Thyroid gland (tissue), 4 donors: ENCODE measurements at regions not wholly inside any gene's neighbourhood (a gene's known extent, or its start where the extent isn't known, plus 50 kb on each side); places are given as distances from the start of the nearest gene placed in this dataset.

Experiments
- DNase-seq, 2 donors: peaks; one replicate each; pipeline ENCODE4 v3.0.0-alpha.2; 2019
- H3K27ac ChIP-seq, 3 donors: fragments of 200-600 bp; sonication (generic); 1 replicate in 2 of 3; 2 replicates in 1 of 3; pipeline ENCODE4 v1.5.1; 2016 to 2019; ENCODE audit warnings: mild to moderate bottlenecking in 1 of 3, moderate library complexity in 1 of 3
- H3K27me3 ChIP-seq: fragments of 200-600 bp; sonication (generic); one replicate; pipeline ENCODE4 v1.5.1; 2019
- H3K36me3 ChIP-seq, 2 donors: fragments of 200-600 bp; sonication (generic); one replicate each; pipeline ENCODE4 v1.5.1; 2016 to 2019
- H3K4me1 ChIP-seq, 2 donors: fragments of 200-600 bp; sonication (generic); one replicate each; pipeline ENCODE4 v1.5.1; 2017 to 2019
- H3K4me3 ChIP-seq, 3 donors: fragments of 200-600 bp; sonication (generic); replicated peaks in 1 of 3; 1 replicate in 2 of 3; 2 replicates in 1 of 3; pipeline ENCODE4 v1.5.1; 2016; ENCODE audit warnings: mild to moderate bottlenecking in 1 of 3
- H3K9me3 ChIP-seq: fragments of 200-600 bp; sonication (generic); one replicate; pipeline ENCODE4 v1.5.1; 2017
- CTCF ChIP-seq, 6 experiments: fragments of 200-600 bp in 3 of 6; fragments of 450-650 bp in 3 of 6; sonication (generic) in 3 of 6; IDR thresholded peaks; one replicate each; pipeline ENCODE4 v1.5.1; 2016 to 2019; ENCODE audit warnings: antibody characterized with exemption in 6 of 6, mild to moderate bottlenecking in 2 of 6, inconsistent platforms in 1 of 6, moderate library complexity in 1 of 6
- POLR2A ChIP-seq, 2 donors: fragments of 450-650 bp; IDR thresholded peaks; one replicate each; pipeline ENCODE4 v1.6.1; 2017; ENCODE audit warnings: antibody characterized with exemption in 2 of 2, mild to moderate bottlenecking in 2 of 2, moderate library complexity in 1 of 2
- WGBS, 2 donors: methylation state at CpG; one replicate each; pipeline ENCODE4 v1.1.5; 2017; 5-methylcytosine and 5-hydroxymethylcytosine counted together
- intact Hi-C: fragments of 100-400 bp; cut with DNase I; formaldehyde crosslinking; loops from one replicate; pipeline ENCODE4 v1.15.1; 2023

- Histone ChIP-seq H3K36me3 (no peaks in the 10 kb centered on the region), H3K9me3 (no peaks in the 10 kb centered on the region), H3K27me3 (no peaks in the 10 kb centered on the region), H3K4me3 (no peak overlapping the region), H3K27ac (no peak overlapping the region), H3K4me1 (no peaks in the 10 kb centered on the region)
- TF ChIP-seq POLR2A (IDR thresholded peaks at IDR 0.05) (no peak), CTCF (IDR thresholded peaks at IDR 0.05) (no peak)
- intact Hi-C loops, result no loop called here
- 83 to 92% methylated on average over 4 of the region's 4 CpGs for WGBS, 2 donors
- no peak for DNase-seq
These were observed 449.1 kb upstream of the SOX5 start for GRCh38 chr12:24398605-24399004.

GRCh38 chr12:24396224-24396623 is 446.8 kb upstream of the SOX5 start:
- Histone ChIP-seq H3K36me3 (no peaks in the 10 kb centered on the region), H3K4me3 (no peak overlapping the region), H3K27me3 (no peaks in the 10 kb centered on the region), H3K4me1 (no peaks in the 10 kb centered on the region), H3K27ac (no peak overlapping the region), H3K9me3 (no peaks in the 10 kb centered on the region)
- intact Hi-C loops, result no loop called here
- TF ChIP-seq CTCF (IDR thresholded peaks at IDR 0.05) (no peak), POLR2A (IDR thresholded peaks at IDR 0.05) (no peak)
- WGBS, 2 donors, result 52 to 54% methylated on average over 11 of the region's 11 CpGs
- DNase-seq, result no peak

- Histone ChIP-seq H3K27me3 (no peaks in the 10 kb centered on the region), H3K27ac (no peak overlapping the region), H3K36me3 (no peaks in the 10 kb centered on the region), H3K9me3 (no peaks in the 10 kb centered on the region), H3K4me1 (no peaks in the 10 kb centered on the region), H3K4me3 (no peak overlapping the region)
- no peak for DNase-seq
- TF ChIP-seq CTCF (IDR thresholded peaks at IDR 0.05), result no peak
- TF ChIP-seq POLR2A (IDR thresholded peaks at IDR 0.05), result no peak
- intact Hi-C loops, result no loop called here
- 81 to 93% methylated on average over 3 of the region's 3 CpGs for WGBS, 2 donors
These were observed 444.8 kb upstream of the SOX5 start for GRCh38 chr12:24394246-24394645.

GRCh38 chr12:24393071-24393470 is 443.6 kb upstream of the SOX5 start:
- TF ChIP-seq POLR2A (IDR thresholded peaks at IDR 0.05), result no peak
- TF ChIP-seq CTCF (IDR thresholded peaks at IDR 0.05), result no peak
- Histone ChIP-seq H3K9me3 (no peaks in the 10 kb centered on the region), H3K27me3 (no peaks in the 10 kb centered on the region), H3K4me1 (no peaks in the 10 kb centered on the region), H3K27ac (no peak overlapping the region), H3K36me3 (no peaks in the 10 kb centered on the region), H3K4me3 (no peak overlapping the region)
- WGBS, 2 donors, result 90% methylated on average over 2 of the region's 2 CpGs
- no peak for DNase-seq
- intact Hi-C loops, result no loop called here

GRCh38 chr12:24389394-24389793 is 439.9 kb upstream of the SOX5 start:
- no peak for DNase-seq
- Histone ChIP-seq H3K27me3 (no peaks in the 10 kb centered on the region), H3K4me1 (no peaks in the 10 kb centered on the region), H3K36me3 (no peaks in the 10 kb centered on the region), H3K9me3 (no peaks in the 10 kb centered on the region), H3K27ac (no peak overlapping the region), H3K4me3 (no peak overlapping the region)
- WGBS, 2 donors, result 76 to 96% methylated on average over 1 of the region's 1 CpG
- TF ChIP-seq CTCF (IDR thresholded peaks at IDR 0.05), result no peak
- no peak for TF ChIP-seq POLR2A (IDR thresholded peaks at IDR 0.05)
- intact Hi-C loops, result no loop called here
